Activated CD4-positive, alpha-beta T cell treated with anti-CD3 and anti-CD28 coated beads, Interleukin-2, amount 50 U/mL, for 1 hour (primary cell): ENCODE measurements at regions not wholly inside any gene's neighbourhood (a gene's known extent, or its start where the extent isn't known, plus 50 kb on each side); places are given as distances from the start of the nearest gene placed in this dataset.
"Not testable (repeated sequence)": the region's sequence is repeated elsewhere in the genome, so short reads cannot be mapped to it uniquely, and the experiment has no call there.

Source experiments
- DNase-seq: peaks from one replicate; pipeline ENCODE4 v3.0.0-alpha.2; 2020

- no peak for DNase-seq
These were observed 620.8 kb upstream of the AUTS2 start for GRCh38 chr7:68977385-68978055.

- DNase-seq: no peak
These were observed 619.6 kb upstream of the AUTS2 start for GRCh38 chr7:68978710-68979109.

- no peak for DNase-seq
These were observed 618.3 kb upstream of the AUTS2 start for GRCh38 chr7:68980011-68980410.

GRCh38 chr7:68980432-68980831 is 617.8 kb upstream of the AUTS2 start:
- not testable (repeated sequence) for DNase-seq

GRCh38 chr7:68984306-68984705 is 614.0 kb upstream of the AUTS2 start:
- DNase-seq: no peak

- DNase-seq: no peak
These were observed 603.4 kb upstream of the AUTS2 start for GRCh38 chr7:68994841-68995240.

- no peak for DNase-seq
These were observed 600.1 kb upstream of the AUTS2 start for GRCh38 chr7:68998136-68998535.

- no peak for DNase-seq
These were observed 595.9 kb upstream of the AUTS2 start for GRCh38 chr7:69002416-69002815.

GRCh38 chr7:69012149-69012548 is 586.1 kb upstream of the AUTS2 start:
- DNase-seq: no peak

- DNase-seq: no peak
These were observed 581.1 kb upstream of the AUTS2 start for GRCh38 chr7:69017208-69017607.

- DNase-seq: no peak
These were observed 580.1 kb upstream of the AUTS2 start for GRCh38 chr7:69018200-69018599.

GRCh38 chr7:69019437-69019836 is 578.8 kb upstream of the AUTS2 start:
- DNase-seq: no peak

- DNase-seq: no peak
These were observed 577.7 kb upstream of the AUTS2 start for GRCh38 chr7:69020536-69020935.

GRCh38 chr7:69025249-69025648 is 573.0 kb upstream of the AUTS2 start:
- DNase-seq: no peak

GRCh38 chr7:69032848-69033247 is 565.4 kb upstream of the AUTS2 start:
- no peak for DNase-seq

- no peak for DNase-seq
These were observed 562.4 kb upstream of the AUTS2 start for GRCh38 chr7:69035826-69036225.

GRCh38 chr7:69036301-69036700 is 562.0 kb upstream of the AUTS2 start:
- no peak for DNase-seq

GRCh38 chr7:69038915-69039314 is 559.4 kb upstream of the AUTS2 start:
- no peak for DNase-seq

GRCh38 chr7:69042138-69042537 is 556.1 kb upstream of the AUTS2 start:
- no peak for DNase-seq

GRCh38 chr7:69047151-69047754 is 551.0 kb upstream of the AUTS2 start:
- DNase-seq: no peak

GRCh38 chr7:69049326-69049725 is 548.9 kb upstream of the AUTS2 start:
- DNase-seq: no peak

GRCh38 chr7:69052447-69052846 is 545.8 kb upstream of the AUTS2 start:
- DNase-seq: no peak

GRCh38 chr7:69060516-69060915 is 537.8 kb upstream of the AUTS2 start:
- DNase-seq: no peak

- DNase-seq: no peak
These were observed 536.1 kb upstream of the AUTS2 start for GRCh38 chr7:69062020-69062765.
